Fibroblast of peridontal ligament (primary cell): ENCODE measurements at regions not wholly inside any gene's neighbourhood (a gene's known extent, or its start where the extent isn't known, plus 50 kb on each side); places are given as distances from the start of the nearest gene placed in this dataset.

Experiments
- DNase-seq: peaks from one replicate; pipeline ENCODE4 v3.0.0-alpha.2; 2010; ENCODE audit errors: extremely low read depth

- DNase-seq: no peak
Measured at GRCh38 chr10:61841338-61841875, 60.1 kb upstream of the ARID5B start.

GRCh38 chr10:61842755-61843497, 58.6 kb upstream of the ARID5B start:
- peak; percentile 63 for DNase-seq

- DNase-seq: no peak
Measured at GRCh38 chr10:61844116-61844822, 57.2 kb upstream of the ARID5B start.

- DNase-seq: no peak
Measured at GRCh38 chr10:61845196-61845949, 56.1 kb upstream of the ARID5B start.

- DNase-seq: no peak
Measured at GRCh38 chr10:61845950-61846268, 55.6 kb upstream of the ARID5B start.

GRCh38 chr10:61846370-61847031, 55.0 kb upstream of the ARID5B start:
- DNase-seq: no peak

- no peak for DNase-seq
Measured at GRCh38 chr10:61847087-61847486, 54.4 kb upstream of the ARID5B start.

- DNase-seq: peak; percentile 19
Measured at GRCh38 chr10:61847640-61848039, 53.9 kb upstream of the ARID5B start.

GRCh38 chr10:61850376-61850775, 51.1 kb upstream of the ARID5B start:
- no peak for DNase-seq
